ENCODE measurements at regions not wholly inside any gene's neighbourhood (a gene's known extent, or its start where the extent isn't known, plus 50 kb on each side); places are given as distances from the start of the nearest gene placed in this dataset. TPM values are rescaled to one million over a fixed set of nuclear protein-coding genes. Genes with fewer than 3 reads are reported as not detected.

Small RNAs in the stretch of these regions (small RNA-seq; reads per million reads assigned to genes)
- gene RNA5-8SP4 = not detected

All from tibial nerve (tissue), 1 donor.